GM12874 (cell line): ENCODE measurements at regions not wholly inside any gene's neighbourhood (a gene's known extent, or its start where the extent isn't known, plus 50 kb on each side); places are given as distances from the start of the nearest gene placed in this dataset.

Source experiments
- CTCF ChIP-seq: IDR thresholded peaks from 2 replicates; pipeline ENCODE4 v1.5.1; 2011; ENCODE audit warnings: low read depth, mild to moderate bottlenecking, control low read depth, low read length, moderate library complexity; ENCODE audit not compliant: insufficient read depth

- no peak for TF ChIP-seq CTCF
These were observed 248.3 kb upstream of the C16orf82 start for GRCh38 chr16:26818393-26818792.

- TF ChIP-seq CTCF, result no peak
These were observed 242.3 kb upstream of the C16orf82 start for GRCh38 chr16:26824469-26824868.

- no peak for TF ChIP-seq CTCF
These were observed 240.2 kb upstream of the C16orf82 start for GRCh38 chr16:26826500-26826899.

DNA sequence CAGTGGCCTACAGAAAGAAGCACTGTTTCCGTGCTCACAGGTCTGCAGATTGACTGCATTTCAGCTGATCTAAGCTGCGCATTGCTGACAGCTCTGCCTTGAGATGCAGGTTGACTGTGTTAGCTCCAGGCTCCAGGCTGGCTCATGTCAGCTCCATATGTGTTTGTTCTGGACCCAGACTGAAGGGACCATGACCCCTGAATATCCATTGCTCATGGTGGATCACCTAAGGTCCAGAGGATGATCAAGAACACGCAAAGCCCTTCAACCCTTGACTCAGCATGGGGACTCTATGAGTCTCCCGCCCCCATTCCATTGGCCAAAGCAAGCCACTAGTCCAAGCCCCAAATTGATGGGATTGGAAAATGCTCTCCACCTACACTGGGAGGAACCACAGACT is 239.3 kb upstream of the C16orf82 start:
- TF ChIP-seq CTCF, result no peak

GRCh38 chr16:26830428-26831127 is 236.1 kb upstream of the C16orf82 start:
- TF ChIP-seq CTCF, result no peak

GRCh38 chr16:26838931-26839330 is 227.8 kb upstream of the C16orf82 start:
- TF ChIP-seq CTCF, result no peak

- TF ChIP-seq CTCF, result no peak
These were observed 226.0 kb upstream of the C16orf82 start for GRCh38 chr16:26840691-26841090.
